Neural progenitor cell (in vitro differentiated cells): ENCODE measurements at regions not wholly inside any gene's neighbourhood (a gene's known extent, or its start where the extent isn't known, plus 50 kb on each side); places are given as distances from the start of the nearest gene placed in this dataset.

Experiments
- EZH2 ChIP-seq: fragments of 200-600 bp; sonication (generic); IDR thresholded peaks from 2 replicates; pipeline ENCODE4 v1.6.1; 2017; ENCODE audit warnings: antibody characterized with exemption, mild to moderate bottlenecking, moderate library complexity
- EZH2phosphoT487 ChIP-seq: fragments of 200-600 bp; sonication (generic); IDR thresholded peaks from 2 replicates; pipeline ENCODE4 v1.6.1; 2017; ENCODE audit warnings: antibody characterized with exemption
- TF ChIP-seq, protein P1 (sequence below): fragments of 200-600 bp; sonication (generic); IDR thresholded peaks from 2 replicates; pipeline ENCODE4 v1.5.1; 2017; ENCODE audit warnings: antibody characterized with exemption, mild to moderate bottlenecking

DNA sequence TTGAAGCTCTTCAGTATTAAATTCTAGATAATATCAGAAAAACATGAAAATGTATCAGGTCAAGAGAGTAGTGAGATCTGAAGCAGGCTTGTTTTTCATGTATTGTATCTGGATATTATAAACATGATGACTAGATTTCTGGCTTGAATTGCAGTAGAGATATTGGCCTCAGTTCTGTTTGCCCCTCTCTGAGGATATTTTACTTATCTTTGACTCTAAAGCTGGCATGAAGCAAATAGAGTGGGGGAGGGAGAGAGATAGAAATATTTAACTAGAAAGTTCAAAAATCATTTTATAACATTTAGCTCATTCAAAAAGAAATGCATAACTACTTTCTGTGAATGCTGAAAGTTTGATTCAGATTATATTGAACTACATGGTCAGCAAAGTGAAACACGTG, 929.7 kb upstream of the KCND2 start:
- TF ChIP-seq, protein P1, sequence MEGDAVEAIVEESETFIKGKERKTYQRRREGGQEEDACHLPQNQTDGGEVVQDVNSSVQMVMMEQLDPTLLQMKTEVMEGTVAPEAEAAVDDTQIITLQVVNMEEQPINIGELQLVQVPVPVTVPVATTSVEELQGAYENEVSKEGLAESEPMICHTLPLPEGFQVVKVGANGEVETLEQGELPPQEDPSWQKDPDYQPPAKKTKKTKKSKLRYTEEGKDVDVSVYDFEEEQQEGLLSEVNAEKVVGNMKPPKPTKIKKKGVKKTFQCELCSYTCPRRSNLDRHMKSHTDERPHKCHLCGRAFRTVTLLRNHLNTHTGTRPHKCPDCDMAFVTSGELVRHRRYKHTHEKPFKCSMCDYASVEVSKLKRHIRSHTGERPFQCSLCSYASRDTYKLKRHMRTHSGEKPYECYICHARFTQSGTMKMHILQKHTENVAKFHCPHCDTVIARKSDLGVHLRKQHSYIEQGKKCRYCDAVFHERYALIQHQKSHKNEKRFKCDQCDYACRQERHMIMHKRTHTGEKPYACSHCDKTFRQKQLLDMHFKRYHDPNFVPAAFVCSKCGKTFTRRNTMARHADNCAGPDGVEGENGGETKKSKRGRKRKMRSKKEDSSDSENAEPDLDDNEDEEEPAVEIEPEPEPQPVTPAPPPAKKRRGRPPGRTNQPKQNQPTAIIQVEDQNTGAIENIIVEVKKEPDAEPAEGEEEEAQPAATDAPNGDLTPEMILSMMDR, result no peak
- TF ChIP-seq EZH2 (no peak), EZH2phosphoT487 (no peak)
